ENCODE measurements at regions not wholly inside any gene's neighbourhood (a gene's known extent, or its start where the extent isn't known, plus 50 kb on each side); places are given as distances from the start of the nearest gene placed in this dataset.

DNA sequence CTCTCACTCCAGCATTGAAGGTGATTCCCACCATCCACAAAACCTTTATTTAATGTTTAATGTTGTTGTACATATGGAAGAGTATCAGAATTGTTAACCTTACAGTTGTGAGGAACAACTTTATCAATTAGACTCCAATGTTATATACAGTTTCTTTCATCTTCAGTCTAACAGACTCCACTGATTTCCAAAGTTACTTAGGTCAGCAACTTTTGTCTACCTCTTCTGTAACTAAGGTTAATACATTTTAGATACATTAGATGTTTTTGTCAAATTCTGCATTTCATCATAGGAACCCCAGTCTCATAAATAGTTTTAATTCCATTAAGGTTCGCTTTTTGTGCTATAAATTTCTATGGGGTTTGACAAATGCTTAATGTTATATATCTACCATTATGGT is 223.9 kb upstream of the POM121L12 start:
- no peaks in the 10 kb centered on the region for H3K36me3 ChIP-seq (ENCODE audit: control insufficient read depth in 2 of 2, insufficient read depth in 2 of 2, low read length in 1 of 2)
- H3K27ac ChIP-seq (ENCODE audit: low read depth in 1 of 2, low read length in 1 of 2), result no peak overlapping the region
- H3K4me1 ChIP-seq (ENCODE audit: control insufficient read depth in 2 of 2, insufficient read depth in 2 of 2, low read length in 2 of 2), result no peaks in the 10 kb centered on the region
- H3K4me3 ChIP-seq (ENCODE audit: low read length in 2 of 2), result no peak overlapping the region
- 96% methylated on average over 1 of the region's 1 CpG for WGBS
- H3K9me3 ChIP-seq (ENCODE audit: control insufficient read depth in 2 of 2, insufficient read depth in 1 of 2, low read length in 1 of 2), result peaks cover 0 to 8% of the 10 kb centered on the region in 2 donors
- DNase-seq (ENCODE audit: low read depth in 6 of 9, low spot score in 9 of 9), result no peak
- H3K27me3 ChIP-seq (ENCODE audit: control insufficient read depth in 2 of 2, insufficient read depth in 1 of 2, low read length in 1 of 2), result no peaks in the 10 kb centered on the region

DNA sequence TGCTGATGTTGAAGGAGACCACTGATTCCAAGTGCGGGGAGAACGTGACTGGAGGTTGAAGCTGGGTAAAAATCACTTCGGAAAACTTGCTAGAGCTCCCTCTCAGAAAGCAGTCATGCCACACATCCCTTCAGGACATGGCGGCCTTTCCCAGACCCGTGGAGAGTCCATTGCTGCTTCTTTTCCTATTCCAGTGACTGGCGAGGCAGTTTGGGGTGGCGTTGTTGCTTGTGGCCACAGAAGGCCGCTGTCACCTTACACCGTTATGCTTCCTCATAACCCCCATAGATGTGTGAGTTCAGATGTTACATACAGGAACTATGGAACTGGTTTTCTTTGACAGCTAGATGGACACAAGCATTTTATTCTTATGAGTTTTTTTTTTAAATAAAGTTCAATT is 235.6 kb upstream of the POM121L12 start:
- Histone ChIP-seq H3K27ac (ENCODE audit: low read depth in 1 of 2, low read length in 1 of 2) (no peak overlapping the region), H3K4me3 (ENCODE audit: low read length in 2 of 2) (no peak overlapping the region), H3K9me3 (ENCODE audit: control insufficient read depth in 2 of 2, insufficient read depth in 1 of 2, low read length in 1 of 2) (peaks cover 0 to 6% of the 10 kb centered on the region in 2 donors), H3K4me1 (ENCODE audit: control insufficient read depth in 2 of 2, insufficient read depth in 2 of 2, low read length in 2 of 2) (no peaks in the 10 kb centered on the region), H3K36me3 (ENCODE audit: control insufficient read depth in 2 of 2, insufficient read depth in 2 of 2, low read length in 1 of 2) (no peaks in the 10 kb centered on the region), H3K27me3 (ENCODE audit: control insufficient read depth in 2 of 2, insufficient read depth in 1 of 2, low read length in 1 of 2) (no peaks in the 10 kb centered on the region)
- no peak for DNase-seq (ENCODE audit: low read depth in 6 of 9, low spot score in 9 of 9)
- 93% methylated on average over 9 of the region's 9 CpGs for WGBS

DNA sequence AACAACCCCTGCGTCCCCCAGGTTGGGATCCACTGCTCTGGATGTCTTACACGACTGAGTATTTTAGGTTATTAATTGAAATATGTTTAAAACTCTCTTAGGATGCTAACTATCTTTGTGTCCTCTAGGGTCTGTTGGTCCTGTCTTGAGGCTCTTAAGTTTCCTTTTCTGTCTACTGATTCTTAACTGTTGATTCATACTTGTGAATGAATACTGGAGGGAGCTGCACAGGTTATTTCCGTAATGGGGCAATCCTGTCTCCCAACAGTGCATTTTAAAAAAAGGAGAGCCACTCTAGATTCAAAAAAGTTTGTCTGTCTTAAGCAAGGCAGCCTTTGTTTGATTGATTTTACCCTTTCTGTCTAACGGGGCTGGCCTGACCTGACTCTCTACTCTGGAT is 237.6 kb upstream of the POM121L12 start:
- no peak for DNase-seq (ENCODE audit: low read depth in 6 of 9, low spot score in 9 of 9)
- Histone ChIP-seq H3K27me3 (ENCODE audit: control insufficient read depth in 2 of 2, insufficient read depth in 1 of 2, low read length in 1 of 2) (no peaks in the 10 kb centered on the region), H3K27ac (ENCODE audit: low read depth in 1 of 2, low read length in 1 of 2) (no peak overlapping the region), H3K4me1 (ENCODE audit: control insufficient read depth in 2 of 2, insufficient read depth in 2 of 2, low read length in 2 of 2) (no peaks in the 10 kb centered on the region), H3K9me3 (ENCODE audit: control insufficient read depth in 2 of 2, insufficient read depth in 1 of 2, low read length in 1 of 2) (peaks cover 0 to 6% of the 10 kb centered on the region in 2 donors), H3K4me3 (ENCODE audit: low read length in 2 of 2) (no peak overlapping the region), H3K36me3 (ENCODE audit: control insufficient read depth in 2 of 2, insufficient read depth in 2 of 2, low read length in 1 of 2) (no peaks in the 10 kb centered on the region)
- WGBS, result 81% methylated on average over 4 of the region's 4 CpGs

DNA sequence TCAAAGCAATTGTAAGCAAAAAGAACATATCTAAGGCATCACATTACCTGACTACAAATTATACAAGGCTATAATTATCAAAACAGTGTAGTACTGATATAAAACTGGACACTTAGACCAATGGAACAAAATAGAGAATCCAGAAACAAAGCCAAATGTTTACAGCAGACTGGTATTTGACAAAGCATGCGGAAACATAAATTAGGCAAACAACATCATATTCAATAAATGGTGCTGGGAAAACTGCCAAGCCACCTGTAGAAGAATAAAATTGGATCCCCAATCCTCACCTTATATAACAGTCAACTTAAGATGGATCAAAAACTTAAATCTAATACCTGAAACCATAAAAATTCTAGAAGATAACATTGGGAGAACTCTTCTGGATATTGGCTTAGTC is 240.8 kb upstream of the POM121L12 start:
- Histone ChIP-seq H3K4me3 (ENCODE audit: low read length in 2 of 2) (no peak overlapping the region), H3K4me1 (ENCODE audit: control insufficient read depth in 2 of 2, insufficient read depth in 2 of 2, low read length in 2 of 2) (no peaks in the 10 kb centered on the region), H3K36me3 (ENCODE audit: control insufficient read depth in 2 of 2, insufficient read depth in 2 of 2, low read length in 1 of 2) (no peaks in the 10 kb centered on the region), H3K9me3 (ENCODE audit: control insufficient read depth in 2 of 2, insufficient read depth in 1 of 2, low read length in 1 of 2) (peaks cover 0 to 5% of the 10 kb centered on the region in 2 donors), H3K27me3 (ENCODE audit: control insufficient read depth in 2 of 2, insufficient read depth in 1 of 2, low read length in 1 of 2) (no peaks in the 10 kb centered on the region), H3K27ac (ENCODE audit: low read depth in 1 of 2, low read length in 1 of 2) (no peak overlapping the region)
- DNase-seq (ENCODE audit: low read depth in 6 of 9, low spot score in 9 of 9), result no peak
- WGBS, result 100% methylated on average over 1 of the region's 1 CpG

DNA sequence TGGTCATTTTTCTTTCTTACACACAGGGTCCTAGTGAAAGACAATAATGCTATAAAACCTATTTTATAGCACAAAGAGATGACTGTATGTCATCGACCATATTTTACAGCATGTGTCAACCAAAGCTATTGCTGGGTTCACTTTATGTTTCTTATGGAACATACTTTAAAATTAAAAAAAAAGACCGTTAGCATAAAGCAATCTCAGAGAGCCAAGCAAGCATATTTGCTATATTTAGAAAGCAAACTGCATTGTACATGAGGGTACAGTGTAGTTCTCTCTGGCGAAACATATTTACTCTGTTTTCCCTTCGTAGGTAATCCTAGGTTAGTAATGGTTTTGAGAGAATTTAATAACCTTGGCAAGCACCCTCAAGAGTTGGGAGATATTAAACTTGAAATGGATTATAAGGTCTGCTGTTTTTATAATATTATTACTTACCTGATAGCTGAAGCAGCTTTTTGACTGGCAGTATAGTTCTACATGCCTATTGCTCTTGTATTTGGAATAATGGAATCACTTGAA is 244.2 kb upstream of the POM121L12 start:
- WGBS, result 95% methylated on average over 4 of the region's 4 CpGs
- DNase-seq (ENCODE audit: low read depth in 6 of 9, low spot score in 9 of 9), result no peak
- Histone ChIP-seq H3K4me1 (ENCODE audit: control insufficient read depth in 2 of 2, insufficient read depth in 2 of 2, low read length in 2 of 2) (no peaks in the 10 kb centered on the region), H3K27me3 (ENCODE audit: control insufficient read depth in 2 of 2, insufficient read depth in 1 of 2, low read length in 1 of 2) (no peaks in the 10 kb centered on the region), H3K36me3 (ENCODE audit: control insufficient read depth in 2 of 2, insufficient read depth in 2 of 2, low read length in 1 of 2) (no peaks in the 10 kb centered on the region), H3K27ac (ENCODE audit: low read depth in 1 of 2, low read length in 1 of 2) (no peak overlapping the region), H3K4me3 (ENCODE audit: low read length in 2 of 2) (no peak overlapping the region), H3K9me3 (ENCODE audit: control insufficient read depth in 2 of 2, insufficient read depth in 1 of 2, low read length in 1 of 2) (peaks cover 0 to 3% of the 10 kb centered on the region in 2 donors)

DNA sequence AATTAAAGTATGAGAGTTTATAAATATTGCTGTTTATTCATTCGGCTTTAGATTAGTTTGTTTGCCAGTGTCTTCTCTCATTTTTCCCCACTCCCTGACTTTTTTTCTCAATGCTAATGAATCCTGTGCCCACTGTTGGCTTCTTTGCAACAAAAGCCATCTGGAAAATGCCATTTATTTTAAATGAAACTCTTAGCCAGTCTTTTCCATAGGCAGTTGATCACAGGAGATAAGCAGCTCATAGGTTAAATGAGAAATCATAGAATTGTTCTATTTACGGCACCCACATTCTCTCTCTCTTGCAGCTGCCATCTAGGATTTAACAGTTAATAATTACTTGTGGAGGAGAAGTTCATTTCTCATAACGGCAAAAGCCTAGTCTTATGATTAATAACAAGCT is 249.3 kb upstream of the POM121L12 start:
- H3K4me1 ChIP-seq (ENCODE audit: control insufficient read depth in 2 of 2, insufficient read depth in 2 of 2, low read length in 2 of 2), result no peaks in the 10 kb centered on the region
- no peak for DNase-seq (ENCODE audit: low read depth in 6 of 9, low spot score in 9 of 9)
- WGBS, result 91% methylated on average over 3 of the region's 3 CpGs
- no peaks in the 10 kb centered on the region for H3K9me3 ChIP-seq (ENCODE audit: control insufficient read depth in 2 of 2, insufficient read depth in 1 of 2, low read length in 1 of 2)
- no peaks in the 10 kb centered on the region for H3K36me3 ChIP-seq (ENCODE audit: control insufficient read depth in 2 of 2, insufficient read depth in 2 of 2, low read length in 1 of 2)
- no peak overlapping the region for H3K4me3 ChIP-seq (ENCODE audit: low read length in 2 of 2)
- no peak overlapping the region for H3K27ac ChIP-seq (ENCODE audit: low read depth in 1 of 2, low read length in 1 of 2)
- no peaks in the 10 kb centered on the region for H3K27me3 ChIP-seq (ENCODE audit: control insufficient read depth in 2 of 2, insufficient read depth in 1 of 2, low read length in 1 of 2)

DNA sequence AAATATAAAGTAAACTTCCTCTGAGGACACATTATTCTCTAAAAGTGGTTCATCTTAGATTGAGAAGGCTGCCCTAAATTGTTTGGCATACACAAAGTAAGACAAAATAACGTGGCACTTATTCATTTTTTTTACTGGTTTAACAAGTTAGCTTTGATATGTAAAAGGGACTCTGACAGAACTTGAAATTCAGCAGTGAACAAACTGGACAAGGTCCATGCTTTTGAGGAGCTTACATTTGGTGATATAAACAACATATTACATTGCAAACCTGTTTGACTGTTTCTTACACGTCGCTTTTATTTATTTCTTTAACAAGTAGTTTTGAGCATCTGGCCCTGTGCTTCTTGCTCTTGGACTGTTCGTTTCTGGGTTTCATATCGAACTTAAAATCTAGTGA is 253.1 kb upstream of the POM121L12 start:
- 87% methylated on average over 5 of the region's 5 CpGs for WGBS
- Histone ChIP-seq H3K9me3 (ENCODE audit: control insufficient read depth in 2 of 2, insufficient read depth in 1 of 2, low read length in 1 of 2) (no peaks in the 10 kb centered on the region), H3K36me3 (ENCODE audit: control insufficient read depth in 2 of 2, insufficient read depth in 2 of 2, low read length in 1 of 2) (no peaks in the 10 kb centered on the region), H3K27me3 (ENCODE audit: control insufficient read depth in 2 of 2, insufficient read depth in 1 of 2, low read length in 1 of 2) (no peaks in the 10 kb centered on the region), H3K27ac (ENCODE audit: low read depth in 1 of 2, low read length in 1 of 2) (no peak overlapping the region), H3K4me1 (ENCODE audit: control insufficient read depth in 2 of 2, insufficient read depth in 2 of 2, low read length in 2 of 2) (no peaks in the 10 kb centered on the region), H3K4me3 (ENCODE audit: low read length in 2 of 2) (no peak overlapping the region)
- DNase-seq (ENCODE audit: low read depth in 6 of 9, low spot score in 9 of 9), result no peak

DNA sequence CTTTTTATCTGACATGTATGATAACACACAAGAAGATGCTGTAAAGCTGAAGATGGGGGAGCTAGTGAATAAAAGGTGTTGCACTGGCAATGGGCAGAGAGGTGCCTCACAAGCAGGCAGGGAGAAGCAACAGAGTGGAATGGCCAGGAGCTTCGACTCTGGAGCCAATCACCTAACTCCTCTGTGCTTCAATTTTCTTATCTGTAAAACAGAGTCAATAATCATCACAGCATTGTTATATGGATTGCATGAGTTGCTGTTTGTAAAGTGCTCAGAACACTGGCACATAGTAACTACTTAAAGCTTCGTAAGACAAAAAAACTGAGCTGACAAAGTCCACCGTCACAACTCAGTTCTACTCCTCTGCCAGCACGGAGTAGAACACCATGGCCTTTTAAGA is 254.2 kb upstream of the POM121L12 start:
- WGBS, result 91% methylated on average over 4 of the region's 4 CpGs
- no peaks in the 10 kb centered on the region for H3K9me3 ChIP-seq (ENCODE audit: control insufficient read depth in 2 of 2, insufficient read depth in 1 of 2, low read length in 1 of 2)
- no peaks in the 10 kb centered on the region for H3K4me1 ChIP-seq (ENCODE audit: control insufficient read depth in 2 of 2, insufficient read depth in 2 of 2, low read length in 2 of 2)
- no peak overlapping the region for H3K27ac ChIP-seq (ENCODE audit: low read depth in 1 of 2, low read length in 1 of 2)
- H3K36me3 ChIP-seq (ENCODE audit: control insufficient read depth in 2 of 2, insufficient read depth in 2 of 2, low read length in 1 of 2), result no peaks in the 10 kb centered on the region
- DNase-seq (ENCODE audit: low read depth in 6 of 9, low spot score in 9 of 9), result no peak
- H3K4me3 ChIP-seq (ENCODE audit: low read length in 2 of 2), result no peak overlapping the region
- no peaks in the 10 kb centered on the region for H3K27me3 ChIP-seq (ENCODE audit: control insufficient read depth in 2 of 2, insufficient read depth in 1 of 2, low read length in 1 of 2)

DNA sequence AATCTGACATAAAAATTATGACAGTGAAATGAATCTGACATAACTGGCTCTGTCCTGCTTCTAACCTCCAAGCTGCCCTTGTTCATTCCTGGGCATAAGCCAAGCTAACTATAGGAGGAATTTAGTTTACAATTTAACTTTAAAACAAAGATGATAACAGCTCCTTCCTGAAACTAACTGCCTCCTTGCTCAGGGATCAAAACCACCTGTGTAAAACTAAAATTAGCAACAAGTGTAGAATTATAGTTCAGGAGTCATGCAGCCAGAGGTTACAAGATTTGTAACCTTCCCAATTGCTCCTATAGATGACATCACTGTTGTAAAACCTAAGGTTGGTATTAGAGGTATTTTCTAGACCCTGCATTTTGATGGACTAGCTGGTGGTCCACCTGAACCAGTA is 256.4 kb upstream of the POM121L12 start:
- Histone ChIP-seq H3K36me3 (ENCODE audit: control insufficient read depth in 2 of 2, insufficient read depth in 2 of 2, low read length in 1 of 2) (no peaks in the 10 kb centered on the region), H3K4me1 (ENCODE audit: control insufficient read depth in 2 of 2, insufficient read depth in 2 of 2, low read length in 2 of 2) (no peaks in the 10 kb centered on the region), H3K4me3 (ENCODE audit: low read length in 2 of 2) (no peak overlapping the region), H3K27ac (ENCODE audit: low read depth in 1 of 2, low read length in 1 of 2) (no peak overlapping the region), H3K27me3 (ENCODE audit: control insufficient read depth in 2 of 2, insufficient read depth in 1 of 2, low read length in 1 of 2) (no peaks in the 10 kb centered on the region), H3K9me3 (ENCODE audit: control insufficient read depth in 2 of 2, insufficient read depth in 1 of 2, low read length in 1 of 2) (no peaks in the 10 kb centered on the region)
- DNase-seq (ENCODE audit: low read depth in 6 of 9, low spot score in 9 of 9), result no peak

Data from thymus (tissue), 11 donors.